ENCODE measurements at regions not wholly inside any gene's neighbourhood (a gene's known extent, or its start where the extent isn't known, plus 50 kb on each side); places are given as distances from the start of the nearest gene placed in this dataset.

DNA sequence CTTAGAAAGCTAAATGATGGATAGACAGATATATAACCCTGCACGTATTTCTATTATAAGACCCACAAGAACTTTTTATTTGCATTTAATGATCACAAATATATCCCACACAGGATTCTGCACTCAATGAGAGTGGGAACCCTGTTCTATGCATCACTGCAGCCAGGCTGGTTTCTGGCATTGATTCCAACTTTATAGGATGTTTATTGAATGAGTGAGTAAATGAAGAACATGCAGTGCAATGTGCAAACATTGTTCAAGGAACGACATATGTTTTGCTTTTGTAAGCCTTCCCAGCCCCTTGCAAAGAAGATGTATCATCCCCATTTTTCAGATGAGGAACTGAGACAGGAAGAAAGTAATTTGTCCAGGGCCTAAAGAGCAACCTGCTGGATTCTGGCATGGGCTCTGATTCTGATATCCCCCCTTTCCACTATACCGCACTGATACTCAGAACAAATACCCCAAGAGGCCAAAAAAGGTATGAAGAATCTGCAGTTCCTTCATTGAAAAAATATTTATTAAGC lies 246.3 kb downstream of the LACC1 start:
- Mint-ChIP-seq H3K9me3 (peaks cover 12 to 14% of the 10 kb centered on the region in 2 experiments; a peak in 4 of 5 replicates), H3K4me1 (no peaks in the 10 kb centered on the region), H3K27me3 (ENCODE audit: low read depth) (peaks cover 3% of the 10 kb centered on the region; the same call in 1 of the 2 replicates), H3K36me3 (ENCODE audit: insufficient read depth in 1 of 3, low read depth in 3 of 3) (peaks cover 3 to 14% (median 3%) of the 10 kb centered on the region in 3 experiments; a peak in 5 of 7 replicates), H3K27ac (no peak overlapping the region), H3K4me3 (no peak overlapping the region)
- Histone ChIP-seq H3K4me2 (ENCODE audit: insufficient read depth, insufficient read length, low read length) (no peak overlapping the region), H3K9ac (ENCODE audit: extremely low read depth, insufficient read length, low read length) (no peak overlapping the region), H3K79me1 (ENCODE audit: insufficient read depth, low read depth, low read length, poor library complexity, severe bottlenecking) (no peaks in the 10 kb centered on the region), H2BK120ac (ENCODE audit: low read depth, low read length, poor library complexity, severe bottlenecking) (no peak overlapping the region), H3K14ac (ENCODE audit: insufficient read depth, low read length) (no peak overlapping the region), H4K8ac (replicated peaks; ENCODE audit: insufficient read length, low read depth, low read length) (no peak overlapping the region), H3K23ac (ENCODE audit: insufficient read length, low read depth, low read length) (no peak overlapping the region), H2BK12ac (ENCODE audit: insufficient read length, low read depth, low read length) (no peak overlapping the region), H2BK5ac (ENCODE audit: insufficient read length, low read length) (no peak overlapping the region), H3K79me2 (ENCODE audit: insufficient read depth, low read length) (no peaks in the 10 kb centered on the region), H3K18ac (ENCODE audit: insufficient read length, low read depth, low read length) (no peak overlapping the region), H3K4me1 (ENCODE audit: insufficient read depth, low read length) (no peaks in the 10 kb centered on the region), H3K23me2 (ENCODE audit: insufficient read length, low read depth, low read length, poor library complexity, severe bottlenecking) (no peaks in the 10 kb centered on the region), H2BK15ac (ENCODE audit: low read depth, low read length) (no peak overlapping the region), H4K20me1 (ENCODE audit: control insufficient read depth, insufficient read depth, insufficient read length) (no peaks in the 10 kb centered on the region), H3K4ac (ENCODE audit: low read depth, low read length) (no peak overlapping the region), H2AFZ (ENCODE audit: low read length) (no peak overlapping the region), H4K5ac (ENCODE audit: insufficient read length, low read depth, low read length) (no peak overlapping the region), H3K9me3 (ENCODE audit: control insufficient read depth, low read depth, low read length) (no peaks in the 10 kb centered on the region), H4K91ac (ENCODE audit: insufficient read length, low read depth, low read length) (no peak overlapping the region), H2BK20ac (ENCODE audit: low read depth, low read length, poor library complexity, severe bottlenecking) (no peak overlapping the region), H3K27ac (ENCODE audit: insufficient read length, low read depth, low read length) (no peak overlapping the region), H3T11ph (ENCODE audit: low read length) (no peak overlapping the region), H3K27me3 (ENCODE audit: insufficient read depth, low read length) (no peaks in the 10 kb centered on the region), H2AK5ac (ENCODE audit: insufficient read length, low read length) (no peak overlapping the region), H3K56ac (ENCODE audit: insufficient read length, low read depth, low read length) (no peak overlapping the region)
- TF ChIP-seq CTCF (conservative IDR thresholded peaks at IDR 0.05) = no peak
- DNase-seq = no peak
- WGBS (ENCODE audit: extremely low coverage, insufficient read length, low lambda C conversion rate) = no CpG with 5 or more reads among the region's 3 CpGs

Data from H9 (cell line).